Activated T-cell treated with anti-CD3 and anti-CD28 coated beads, Interleukin-2, amount 50 U/mL, for 24 hours (primary cell): ENCODE measurements at regions not wholly inside any gene's neighbourhood (a gene's known extent, or its start where the extent isn't known, plus 50 kb on each side); places are given as distances from the start of the nearest gene placed in this dataset.
"Not testable (repeated sequence)": the region's sequence is repeated elsewhere in the genome, so short reads cannot be mapped to it uniquely, and the experiment has no call there.

Experiments
- DNase-seq: peaks from one replicate; pipeline ENCODE4 v3.0.0-alpha.2; 2020
- H3K27ac Mint-ChIP-seq: 2 replicates; pipeline ENCODE4 v1.8.0; 2020; ENCODE audit warnings: mild to moderate bottlenecking, mixed read lengths
- H3K27me3 Mint-ChIP-seq: 2 replicates; pipeline ENCODE4 v1.8.0; 2020; ENCODE audit warnings: mixed read lengths
- H3K36me3 Mint-ChIP-seq: 2 replicates; pipeline ENCODE4 v1.8.0; 2020; ENCODE audit warnings: low read depth, mixed read lengths
- H3K4me1 Mint-ChIP-seq: 2 replicates; pipeline ENCODE4 v1.8.0; 2020; ENCODE audit warnings: low read depth, mixed read lengths
- H3K4me3 Mint-ChIP-seq: 2 replicates; pipeline ENCODE4 v1.8.0; 2020; ENCODE audit warnings: mild to moderate bottlenecking, moderate library complexity, mixed read lengths
- H3K9me3 Mint-ChIP-seq: 2 replicates; pipeline ENCODE4 v1.8.0; 2020; ENCODE audit warnings: mixed read lengths

DNA sequence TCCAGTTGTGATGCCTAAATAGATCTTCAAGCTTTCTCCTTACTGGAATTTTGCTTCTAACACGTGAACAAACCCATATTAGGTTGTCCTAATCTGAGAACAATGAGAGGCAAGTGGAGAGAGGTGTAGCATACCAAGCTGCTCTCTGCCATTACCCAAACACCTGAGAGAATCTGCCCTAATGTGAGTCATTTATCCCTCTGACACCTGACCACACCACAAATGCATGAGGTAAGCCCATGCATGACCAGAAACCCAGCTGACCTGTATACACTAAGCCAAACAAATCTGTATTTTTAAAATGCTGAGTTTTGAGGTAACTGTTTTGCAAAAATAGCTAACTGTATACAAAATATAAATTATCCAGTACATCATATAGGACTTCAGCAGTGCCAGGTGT lies 1458.1 kb upstream of the B3GALT2 start:
- Mint-ChIP-seq H3K36me3 (no peaks in the 10 kb centered on the region), H3K4me1 (no peaks in the 10 kb centered on the region), H3K4me3 (no peak overlapping the region), H3K27ac (no peak overlapping the region), H3K27me3 (no peaks in the 10 kb centered on the region), H3K9me3 (no peaks in the 10 kb centered on the region)
- no peak for DNase-seq

DNA sequence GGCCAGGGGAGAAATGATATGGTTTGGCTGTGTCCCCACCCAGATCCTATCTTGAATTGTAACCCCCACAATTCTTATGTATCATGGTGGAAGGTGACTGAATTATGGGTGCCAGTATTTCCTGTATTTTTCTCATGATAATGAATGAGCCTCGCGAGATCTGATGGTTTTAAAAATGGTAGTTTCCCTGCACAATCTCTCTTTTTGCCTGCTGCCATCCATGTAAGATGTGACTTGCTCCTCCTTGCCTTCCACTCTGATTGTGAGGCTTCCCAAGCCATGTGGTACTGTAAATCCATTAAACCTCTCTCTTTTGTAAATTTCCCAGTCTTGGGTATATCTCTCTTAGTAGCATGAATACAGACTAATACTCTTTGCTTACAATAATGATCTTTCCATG lies 1453.9 kb upstream of the B3GALT2 start:
- Mint-ChIP-seq H3K9me3 (no peaks in the 10 kb centered on the region), H3K27me3 (peaks cover 4% of the 10 kb centered on the region), H3K4me1 (no peaks in the 10 kb centered on the region), H3K36me3 (no peaks in the 10 kb centered on the region), H3K4me3 (no peak overlapping the region), H3K27ac (no peak overlapping the region)
- DNase-seq, result no peak

DNA sequence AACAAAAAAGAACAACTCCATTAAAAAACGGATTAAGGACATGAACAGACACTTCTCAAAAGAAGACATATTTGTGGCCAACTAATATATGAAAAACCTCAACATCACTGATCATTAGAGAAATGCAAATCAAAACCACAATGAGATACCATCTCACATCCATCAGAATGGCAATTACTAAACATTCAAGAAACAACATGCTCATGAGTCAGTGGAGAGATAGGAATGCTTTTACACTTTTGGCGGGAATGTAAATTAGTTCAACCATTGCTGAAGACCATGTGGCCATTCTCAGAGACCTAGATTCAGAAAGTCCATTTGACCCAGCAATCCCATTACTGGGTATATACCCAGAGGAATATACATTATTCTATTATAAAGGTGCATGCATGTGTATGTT lies 1442.6 kb upstream of the B3GALT2 start:
- no peak for DNase-seq
- Mint-ChIP-seq H3K9me3 (peaks cover 2% of the 10 kb centered on the region), H3K36me3 (no peaks in the 10 kb centered on the region), H3K27ac (no peak overlapping the region), H3K27me3 (no peaks in the 10 kb centered on the region), H3K4me1 (no peaks in the 10 kb centered on the region), H3K4me3 (no peak overlapping the region)

DNA sequence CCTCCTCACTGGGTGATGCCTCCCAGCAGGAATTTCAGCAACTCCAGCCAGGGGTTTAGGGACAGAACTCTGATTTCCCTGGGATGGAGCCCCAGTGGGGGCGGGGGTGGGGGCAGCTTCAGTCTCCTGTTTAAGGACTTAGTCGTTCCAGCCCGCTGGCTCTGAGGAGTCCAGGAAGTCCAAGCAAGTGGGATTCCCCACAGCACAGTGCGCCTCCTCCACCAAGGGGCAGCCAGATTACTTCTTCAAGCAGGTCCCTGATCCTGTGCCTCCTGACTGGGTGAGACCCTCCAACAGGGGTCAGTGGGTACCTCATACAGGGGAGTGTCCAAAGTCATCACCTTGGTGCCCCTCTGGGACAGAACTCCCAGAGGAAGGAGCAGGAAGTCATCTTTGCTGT lies 1438.4 kb upstream of the B3GALT2 start:
- Mint-ChIP-seq H3K9me3 (peaks cover 2% of the 10 kb centered on the region), H3K27ac (no peak overlapping the region), H3K4me3 (no peak overlapping the region), H3K36me3 (no peaks in the 10 kb centered on the region), H3K4me1 (no peaks in the 10 kb centered on the region), H3K27me3 (no peaks in the 10 kb centered on the region)
- no peak for DNase-seq

DNA sequence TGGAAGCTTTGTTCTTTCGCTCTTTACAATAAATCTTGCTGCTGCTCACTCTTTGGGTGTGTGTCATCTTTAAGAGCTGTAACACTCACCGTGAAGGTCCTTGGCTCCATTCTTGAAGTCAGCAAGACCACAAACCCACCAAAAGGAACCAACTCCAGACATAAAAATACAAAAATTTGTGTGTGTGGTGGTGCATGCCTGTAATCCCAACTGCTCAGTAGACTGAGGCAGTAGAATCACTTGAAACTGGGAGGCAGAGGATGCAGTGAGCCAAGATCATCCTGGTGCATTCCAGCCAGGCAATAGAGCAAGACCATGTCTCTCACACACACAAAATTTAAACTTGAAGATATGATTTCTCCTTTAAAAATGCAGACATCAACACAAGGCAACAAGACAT lies 1431.7 kb upstream of the B3GALT2 start:
- Mint-ChIP-seq H3K36me3 (no peaks in the 10 kb centered on the region), H3K4me1 (no peaks in the 10 kb centered on the region), H3K27me3 (no peaks in the 10 kb centered on the region), H3K27ac (no peak overlapping the region), H3K9me3 (peaks cover 4% of the 10 kb centered on the region), H3K4me3 (no peak overlapping the region)
- DNase-seq, result no peak

DNA sequence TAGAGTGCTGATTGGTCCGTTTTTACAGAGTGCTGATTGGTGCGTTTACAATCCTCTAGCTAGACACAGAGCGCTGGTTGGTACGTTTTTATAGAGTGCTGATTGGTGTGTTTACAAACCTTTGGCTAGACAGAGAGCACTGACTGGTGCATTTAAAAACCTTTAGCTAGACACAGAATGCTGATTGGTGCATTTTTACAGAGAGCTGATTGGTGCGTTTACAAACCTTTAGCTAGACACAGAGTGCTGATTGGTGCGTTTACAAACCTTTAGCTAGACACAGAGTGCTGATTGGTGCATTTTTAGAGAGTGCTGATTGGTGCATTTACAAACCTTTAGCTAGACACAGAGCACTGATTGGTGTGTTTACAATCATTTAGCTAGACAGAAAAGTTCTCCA lies 1430.9 kb upstream of the B3GALT2 start:
- not testable (repeated sequence) for DNase-seq, H3K4me3 Mint-ChIP-seq, H3K27ac Mint-ChIP-seq, H3K36me3 Mint-ChIP-seq, H3K9me3 Mint-ChIP-seq, H3K27me3 Mint-ChIP-seq, H3K4me1 Mint-ChIP-seq

DNA sequence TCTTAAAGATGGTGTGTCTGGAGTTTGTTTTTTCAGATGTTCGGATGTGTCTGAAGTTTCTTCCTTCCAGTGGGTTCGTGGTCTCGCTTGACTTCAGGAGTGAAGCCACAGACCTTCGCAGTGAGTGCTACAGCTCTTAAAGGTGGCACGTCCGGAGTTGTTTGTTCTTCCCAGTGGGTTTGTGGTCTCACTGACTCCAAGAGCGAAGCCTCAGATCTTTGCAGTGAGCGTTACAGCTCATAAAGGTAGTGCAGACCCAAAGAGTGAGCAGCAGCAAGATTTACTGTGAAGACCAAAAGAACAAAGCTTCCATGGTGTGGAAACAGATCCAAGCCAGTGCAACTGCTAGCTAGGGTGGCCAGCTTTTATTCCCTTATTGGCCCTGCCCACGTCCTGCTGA lies 1430.4 kb upstream of the B3GALT2 start:
- Mint-ChIP-seq H3K9me3 (peaks cover 4% of the 10 kb centered on the region), H3K27me3 (no peaks in the 10 kb centered on the region), H3K36me3 (no peaks in the 10 kb centered on the region), H3K27ac (no peak overlapping the region), H3K4me3 (no peak overlapping the region), H3K4me1 (no peaks in the 10 kb centered on the region)
- no peak for DNase-seq

DNA sequence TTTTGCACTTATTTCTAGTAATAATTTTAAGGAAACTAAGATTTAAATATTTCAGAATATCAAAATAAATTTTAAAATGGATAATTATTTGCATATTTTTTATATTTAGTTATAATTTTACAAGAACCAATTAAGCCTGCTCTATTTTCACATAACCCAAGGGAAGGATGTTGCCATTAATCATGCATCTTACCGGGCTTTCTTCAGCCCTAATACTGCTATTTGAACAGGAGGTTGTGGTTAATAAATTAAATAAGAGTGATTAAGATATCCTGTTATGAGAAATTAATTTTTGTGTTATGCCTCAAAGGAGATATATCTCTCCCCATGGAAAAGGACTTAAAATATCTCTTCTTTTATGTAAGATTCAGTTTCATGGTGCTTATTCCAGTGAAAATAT lies 1415.8 kb upstream of the B3GALT2 start:
- H3K27me3 Mint-ChIP-seq, result no peaks in the 10 kb centered on the region
- no peak overlapping the region for H3K4me3 Mint-ChIP-seq
- no peak for DNase-seq
- H3K27ac Mint-ChIP-seq, result no peak overlapping the region
- H3K4me1 Mint-ChIP-seq, result no peaks in the 10 kb centered on the region
- no peaks in the 10 kb centered on the region for H3K36me3 Mint-ChIP-seq
- H3K9me3 Mint-ChIP-seq, result peaks cover 2% of the 10 kb centered on the region

DNA sequence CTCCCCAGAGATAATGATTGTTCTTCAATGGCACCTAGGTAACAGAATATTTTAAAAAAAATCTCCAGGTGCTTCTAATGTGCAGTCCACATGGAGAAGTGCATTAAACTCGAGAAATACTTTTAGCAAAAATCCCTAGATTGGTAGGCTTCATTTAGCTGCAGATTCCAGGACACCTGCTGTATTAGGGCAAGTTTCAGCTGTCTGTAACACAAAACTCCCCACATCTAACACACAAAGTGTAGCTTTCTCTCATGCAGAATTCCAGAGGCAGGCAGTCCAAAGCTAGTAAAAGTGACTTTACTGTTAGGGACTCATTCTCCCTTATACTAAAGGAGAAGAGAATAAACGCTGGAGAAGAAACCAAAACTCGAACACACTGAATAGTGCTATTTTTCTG lies 1414.3 kb upstream of the B3GALT2 start:
- Mint-ChIP-seq H3K36me3 (no peaks in the 10 kb centered on the region), H3K4me3 (no peak overlapping the region), H3K4me1 (no peaks in the 10 kb centered on the region), H3K9me3 (no peaks in the 10 kb centered on the region), H3K27ac (no peak overlapping the region), H3K27me3 (no peaks in the 10 kb centered on the region)
- no peak for DNase-seq

DNA sequence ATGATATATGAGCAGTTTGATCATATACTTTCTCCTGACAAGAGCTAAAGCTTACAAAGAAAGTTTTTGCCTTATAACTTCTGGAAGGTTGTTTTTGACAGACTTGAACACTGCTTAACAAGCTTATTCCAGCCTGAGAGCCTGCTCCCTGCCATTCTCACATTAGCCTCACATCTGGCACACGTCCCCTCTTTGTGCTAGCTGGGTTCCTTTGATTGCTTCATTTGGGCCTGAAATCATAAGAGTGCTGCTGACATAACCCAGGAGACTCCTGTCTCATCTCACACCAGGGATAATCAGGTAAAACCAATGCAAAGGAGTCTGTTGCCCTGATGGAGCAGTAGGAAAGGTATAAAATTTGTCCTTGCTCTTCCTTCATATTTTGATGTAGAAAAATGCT lies 1411.7 kb upstream of the B3GALT2 start:
- no peak for DNase-seq
- H3K27me3 Mint-ChIP-seq, result no peaks in the 10 kb centered on the region
- H3K36me3 Mint-ChIP-seq, result no peaks in the 10 kb centered on the region
- H3K4me3 Mint-ChIP-seq, result no peak overlapping the region
- no peaks in the 10 kb centered on the region for H3K4me1 Mint-ChIP-seq
- no peaks in the 10 kb centered on the region for H3K9me3 Mint-ChIP-seq
- no peak overlapping the region for H3K27ac Mint-ChIP-seq

DNA sequence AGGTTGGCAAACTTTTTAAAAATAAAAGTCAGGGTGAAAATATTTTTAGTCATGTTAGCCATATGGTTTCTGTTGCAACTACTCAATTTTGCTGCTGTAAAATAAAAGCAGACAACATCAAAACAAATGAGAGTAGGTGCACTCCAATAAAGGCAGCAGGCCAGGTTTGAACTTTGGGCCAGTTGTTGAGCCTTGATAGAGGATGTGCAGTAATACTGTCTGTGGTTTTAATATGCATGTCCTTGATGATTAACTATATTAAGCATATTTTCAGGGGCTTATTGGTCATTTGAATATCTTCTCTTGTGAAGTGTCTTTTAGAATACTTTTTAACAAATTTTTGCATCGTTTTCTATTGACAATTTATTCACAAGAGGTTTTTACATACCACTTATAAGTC lies 1399.9 kb upstream of the B3GALT2 start:
- DNase-seq, result no peak
- no peak overlapping the region for H3K27ac Mint-ChIP-seq
- no peaks in the 10 kb centered on the region for H3K36me3 Mint-ChIP-seq
- no peaks in the 10 kb centered on the region for H3K4me1 Mint-ChIP-seq
- no peaks in the 10 kb centered on the region for H3K9me3 Mint-ChIP-seq
- H3K27me3 Mint-ChIP-seq, result no peaks in the 10 kb centered on the region
- no peak overlapping the region for H3K4me3 Mint-ChIP-seq

DNA sequence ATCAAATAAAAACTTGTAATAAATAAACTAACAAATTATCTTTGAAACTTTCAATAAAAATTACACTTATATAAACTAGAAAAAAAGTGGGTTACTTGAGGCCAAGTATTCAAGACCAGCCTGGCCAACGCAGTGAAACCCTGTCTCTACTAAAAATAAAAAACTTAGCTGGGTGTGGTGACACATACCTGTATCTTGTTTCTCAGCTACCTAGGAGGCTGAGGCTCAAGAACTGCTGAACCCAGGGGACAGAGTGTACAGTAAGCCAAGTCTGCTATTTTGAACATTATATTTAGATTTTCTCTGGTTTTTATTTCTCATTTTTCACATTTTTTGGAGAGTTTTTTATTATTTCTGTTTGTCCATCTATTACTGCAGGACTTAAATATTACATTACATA lies 1397.6 kb upstream of the B3GALT2 start:
- Mint-ChIP-seq H3K27ac (no peak overlapping the region), H3K4me1 (no peaks in the 10 kb centered on the region), H3K36me3 (no peaks in the 10 kb centered on the region), H3K27me3 (no peaks in the 10 kb centered on the region), H3K4me3 (no peak overlapping the region), H3K9me3 (no peaks in the 10 kb centered on the region)
- no peak for DNase-seq

DNA sequence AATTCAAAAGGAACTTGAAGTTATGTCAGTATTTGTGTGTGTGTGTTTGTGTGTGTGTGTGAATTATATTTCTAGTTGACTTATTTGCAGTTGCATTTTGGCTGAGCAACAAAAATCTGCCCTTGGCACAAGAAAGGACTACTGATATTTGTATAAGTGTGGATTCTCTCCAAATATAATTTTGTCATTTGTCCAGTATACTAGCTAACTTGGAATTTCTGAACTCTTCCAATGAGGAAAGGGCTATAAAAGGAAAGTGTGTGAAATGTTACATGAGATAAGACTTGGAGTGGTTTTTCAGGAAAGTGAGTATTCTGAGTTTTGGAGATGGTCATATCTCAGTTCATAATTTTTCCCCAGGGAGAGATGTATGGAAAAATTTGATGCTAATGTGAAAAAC lies 1384.1 kb upstream of the B3GALT2 start:
- H3K36me3 Mint-ChIP-seq, result no peaks in the 10 kb centered on the region
- H3K4me1 Mint-ChIP-seq, result no peaks in the 10 kb centered on the region
- H3K27ac Mint-ChIP-seq, result no peak overlapping the region
- H3K9me3 Mint-ChIP-seq, result no peaks in the 10 kb centered on the region
- no peak for DNase-seq
- H3K4me3 Mint-ChIP-seq, result no peak overlapping the region
- H3K27me3 Mint-ChIP-seq, result no peaks in the 10 kb centered on the region

DNA sequence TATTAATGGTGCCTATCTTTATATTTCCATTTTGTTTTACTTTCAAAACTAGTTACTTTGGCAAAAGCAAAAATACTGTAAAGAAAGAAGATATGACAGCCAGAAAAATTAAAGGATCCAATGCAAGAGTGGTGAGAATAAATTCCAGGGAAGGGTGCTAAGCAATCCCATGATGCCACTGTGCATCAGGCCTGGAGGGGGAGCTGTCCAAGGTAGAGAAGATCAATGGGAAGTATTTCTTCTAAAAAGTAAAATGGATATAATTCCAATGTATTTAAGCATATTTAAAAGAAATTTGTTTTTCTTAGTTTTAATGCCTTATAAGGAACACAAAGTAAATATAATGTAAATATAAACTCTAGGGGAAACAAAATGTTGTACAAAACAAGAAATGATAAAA lies 1382.2 kb upstream of the B3GALT2 start:
- DNase-seq, result no peak
- Mint-ChIP-seq H3K9me3 (no peaks in the 10 kb centered on the region), H3K4me3 (no peak overlapping the region), H3K27ac (no peak overlapping the region), H3K27me3 (no peaks in the 10 kb centered on the region), H3K36me3 (no peaks in the 10 kb centered on the region), H3K4me1 (no peaks in the 10 kb centered on the region)

DNA sequence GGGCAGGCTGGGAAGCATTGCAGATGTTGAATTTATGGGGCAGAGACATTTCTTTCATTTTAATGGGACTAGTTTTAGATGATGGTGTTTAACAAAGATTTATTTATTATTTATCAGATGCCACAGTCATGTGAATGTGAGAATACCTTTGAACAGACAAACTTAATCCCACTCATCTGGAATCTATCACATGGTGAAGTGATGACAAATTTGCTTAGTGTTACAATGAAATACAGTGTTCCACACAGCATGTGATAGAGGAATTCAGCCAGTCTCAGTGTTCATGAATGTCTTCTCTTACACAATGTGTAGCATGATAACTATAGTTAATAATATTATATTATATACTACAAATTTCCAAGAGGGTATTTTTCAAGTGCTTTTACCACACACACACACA lies 1361.7 kb upstream of the B3GALT2 start:
- Mint-ChIP-seq H3K4me3 (no peak overlapping the region), H3K4me1 (no peaks in the 10 kb centered on the region), H3K9me3 (peaks cover 2% of the 10 kb centered on the region)

DNA sequence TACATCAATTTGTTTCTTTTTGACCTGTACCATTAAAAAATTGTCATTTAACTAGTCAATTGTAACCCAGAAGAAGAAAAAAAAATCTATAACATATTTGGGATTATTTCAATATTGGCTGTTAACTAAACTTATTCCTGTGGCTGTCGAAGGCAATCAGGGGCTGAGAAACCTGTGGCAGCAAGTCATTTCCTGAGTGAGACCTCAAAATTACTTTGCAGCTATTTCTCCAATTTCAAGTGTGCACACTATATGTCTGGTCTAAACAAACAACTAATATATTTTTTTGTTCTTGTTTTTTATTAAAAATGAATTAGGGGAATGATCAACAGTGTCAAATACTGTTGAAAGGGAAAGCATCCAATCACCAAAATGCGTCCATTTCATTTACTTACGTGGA lies 1357.6 kb upstream of the B3GALT2 start:
- DNase-seq, result no peak
- Mint-ChIP-seq H3K4me3 (no peak overlapping the region), H3K36me3 (no peaks in the 10 kb centered on the region), H3K4me1 (no peaks in the 10 kb centered on the region), H3K9me3 (peaks cover 2% of the 10 kb centered on the region), H3K27me3 (no peaks in the 10 kb centered on the region), H3K27ac (no peak overlapping the region)

More for the DNA sequence above, 1361.7 kb upstream of the B3GALT2 start:
- DNase-seq, result no peak
- no peaks in the 10 kb centered on the region for H3K36me3 Mint-ChIP-seq
- H3K27me3 Mint-ChIP-seq, result no peaks in the 10 kb centered on the region
- H3K27ac Mint-ChIP-seq, result no peak overlapping the region
